ENCODE measurements at regions not wholly inside any gene's neighbourhood (a gene's known extent, or its start where the extent isn't known, plus 50 kb on each side); places are given as distances from the start of the nearest gene placed in this dataset.
A peak's percentile ranks its signal among the peaks of the same experiment; 100 is the strongest.
"Not testable (repeated sequence)": the region's sequence is repeated elsewhere in the genome, so short reads cannot be mapped to it uniquely, and the experiment has no call there.

DNA sequence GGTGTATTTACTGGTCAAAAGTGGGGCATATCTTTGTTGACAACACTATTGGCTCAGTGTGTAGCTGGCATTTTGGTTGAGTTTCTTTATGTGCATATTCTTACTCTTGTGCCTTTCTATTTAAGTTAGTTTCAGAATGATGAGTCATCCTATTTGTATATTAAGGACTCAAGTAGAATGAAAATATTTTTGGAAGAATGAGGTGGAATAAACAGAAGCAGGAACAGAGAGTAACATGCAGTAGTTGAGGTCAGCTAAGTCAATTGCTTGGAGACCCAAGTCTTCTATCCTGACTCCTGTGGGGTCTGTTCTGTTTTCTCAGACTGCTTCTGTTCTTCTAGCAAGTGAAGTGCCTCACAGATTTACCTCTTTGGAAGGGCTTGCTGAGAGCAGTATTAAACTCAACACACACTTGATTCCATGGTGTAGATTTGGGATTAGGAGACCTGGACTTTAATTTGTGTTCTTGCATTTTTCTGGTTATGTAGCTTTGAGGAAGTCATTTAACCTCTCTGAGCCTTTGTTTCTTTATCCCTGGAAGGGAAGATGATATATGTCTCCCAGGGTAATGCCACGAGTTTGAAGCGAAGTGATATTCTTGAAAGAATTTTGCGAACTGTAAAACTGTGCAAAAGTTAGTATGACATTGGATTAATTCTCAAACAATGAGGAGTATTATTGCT is 324.3 kb downstream of the QKI start:
- TF ChIP-seq, protein P1, sequence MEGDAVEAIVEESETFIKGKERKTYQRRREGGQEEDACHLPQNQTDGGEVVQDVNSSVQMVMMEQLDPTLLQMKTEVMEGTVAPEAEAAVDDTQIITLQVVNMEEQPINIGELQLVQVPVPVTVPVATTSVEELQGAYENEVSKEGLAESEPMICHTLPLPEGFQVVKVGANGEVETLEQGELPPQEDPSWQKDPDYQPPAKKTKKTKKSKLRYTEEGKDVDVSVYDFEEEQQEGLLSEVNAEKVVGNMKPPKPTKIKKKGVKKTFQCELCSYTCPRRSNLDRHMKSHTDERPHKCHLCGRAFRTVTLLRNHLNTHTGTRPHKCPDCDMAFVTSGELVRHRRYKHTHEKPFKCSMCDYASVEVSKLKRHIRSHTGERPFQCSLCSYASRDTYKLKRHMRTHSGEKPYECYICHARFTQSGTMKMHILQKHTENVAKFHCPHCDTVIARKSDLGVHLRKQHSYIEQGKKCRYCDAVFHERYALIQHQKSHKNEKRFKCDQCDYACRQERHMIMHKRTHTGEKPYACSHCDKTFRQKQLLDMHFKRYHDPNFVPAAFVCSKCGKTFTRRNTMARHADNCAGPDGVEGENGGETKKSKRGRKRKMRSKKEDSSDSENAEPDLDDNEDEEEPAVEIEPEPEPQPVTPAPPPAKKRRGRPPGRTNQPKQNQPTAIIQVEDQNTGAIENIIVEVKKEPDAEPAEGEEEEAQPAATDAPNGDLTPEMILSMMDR (IDR thresholded peaks at IDR 0.05; ENCODE audit: control insufficient read depth, extremely low read depth, insufficient read depth), result no peak
- peak; percentile 6 for DNase-seq (ENCODE audit: low read depth)
- H3K4me3 ChIP-seq (ENCODE audit: low read depth, low read length), result no peak overlapping the region

DNA sequence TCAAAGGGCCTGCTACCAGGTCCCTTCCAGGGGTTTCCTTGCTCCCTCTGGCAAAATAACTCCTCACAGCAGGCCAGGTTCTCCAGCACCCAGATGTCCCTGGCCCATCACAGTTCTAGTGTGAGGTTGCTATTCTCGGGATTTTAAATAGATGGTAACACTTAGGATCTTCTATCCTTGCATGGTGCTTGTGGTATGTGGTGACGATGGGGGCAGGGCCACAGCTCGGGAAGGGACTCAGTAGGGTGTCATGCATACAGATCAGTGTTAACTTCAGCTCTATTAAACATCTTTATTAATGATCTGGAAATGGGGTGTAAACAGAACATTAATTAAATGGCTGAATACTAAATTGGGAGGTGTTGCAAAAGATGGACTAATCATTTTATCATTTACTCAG is 323.8 kb downstream of the QKI start:
- H3K4me3 ChIP-seq (ENCODE audit: low read depth, low read length), result no peak overlapping the region
- no peak for DNase-seq (ENCODE audit: low read depth)
- TF ChIP-seq, protein P1 (IDR thresholded peaks at IDR 0.05; ENCODE audit: control insufficient read depth, extremely low read depth, insufficient read depth), result no peak

DNA sequence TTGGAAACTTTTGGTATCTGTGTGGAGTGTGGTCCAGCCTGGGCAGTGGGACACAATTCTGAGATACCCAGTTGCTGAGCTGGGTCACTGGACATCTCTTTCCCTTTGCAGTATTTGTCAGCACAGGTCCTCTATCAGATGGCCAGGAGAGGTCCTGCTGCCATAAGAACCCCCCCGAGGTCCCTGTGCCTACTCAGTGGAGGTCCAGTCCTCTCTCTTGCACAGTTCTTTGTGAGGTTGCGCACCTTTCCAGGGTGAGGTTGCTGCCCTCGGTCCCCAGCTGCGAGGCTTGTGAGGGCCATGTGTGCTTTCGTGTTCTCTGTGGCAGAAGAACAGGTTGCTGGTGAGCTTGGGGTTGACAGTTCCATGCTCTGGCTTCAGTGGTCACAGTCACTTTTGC is 320.6 kb downstream of the QKI start:
- H3K4me3 ChIP-seq (ENCODE audit: low read depth, low read length), result no peak overlapping the region
- TF ChIP-seq, protein P1 (IDR thresholded peaks at IDR 0.05; ENCODE audit: control insufficient read depth, extremely low read depth, insufficient read depth), result no peak
- no peak for DNase-seq (ENCODE audit: low read depth)

DNA sequence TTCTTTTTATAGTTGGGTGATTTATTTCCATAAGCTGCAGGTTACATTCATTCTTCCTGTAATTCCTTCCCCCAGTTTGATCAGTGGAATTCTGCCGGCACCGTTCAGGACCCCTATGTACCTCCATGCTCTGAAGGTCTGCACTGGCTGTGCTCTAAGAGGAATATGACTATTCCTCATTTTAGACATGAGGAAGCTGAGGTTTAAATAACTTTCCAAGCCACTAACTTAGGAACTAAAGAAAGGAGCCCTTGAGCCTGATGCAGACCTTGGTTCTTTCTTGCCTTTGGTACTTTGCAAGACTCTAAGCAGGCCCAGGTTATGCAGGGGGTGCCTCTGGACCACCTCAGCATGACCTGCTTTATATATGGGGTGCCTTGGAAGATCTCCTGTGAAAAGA is 318.5 kb downstream of the QKI start:
- no peak overlapping the region for H3K4me3 ChIP-seq (ENCODE audit: low read depth, low read length)
- TF ChIP-seq, protein P1 (IDR thresholded peaks at IDR 0.05; ENCODE audit: control insufficient read depth, extremely low read depth, insufficient read depth), result no peak
- DNase-seq (ENCODE audit: low read depth), result no peak

DNA sequence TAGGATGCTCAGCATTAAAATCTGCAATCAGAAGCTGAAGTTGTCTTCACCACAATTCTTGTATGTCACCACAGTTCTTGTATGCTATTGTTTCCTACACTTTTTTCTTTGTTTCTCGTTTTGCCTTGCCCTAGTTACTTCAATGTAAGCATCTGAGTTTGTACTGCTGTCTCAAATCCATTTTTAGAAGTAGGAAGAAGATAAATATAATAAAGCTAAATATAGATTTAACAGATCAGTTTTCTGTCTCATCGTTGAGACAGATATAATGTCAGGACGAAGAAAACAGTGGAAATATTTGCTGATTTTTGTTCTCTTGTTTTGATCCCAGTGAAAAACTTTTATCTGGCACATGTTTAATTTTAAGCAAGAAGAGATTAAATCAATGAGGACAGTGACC is 318.0 kb downstream of the QKI start:
- TF ChIP-seq, protein P1 (IDR thresholded peaks at IDR 0.05; ENCODE audit: control insufficient read depth, extremely low read depth, insufficient read depth), result no peak
- DNase-seq (ENCODE audit: low read depth), result no peak

DNA sequence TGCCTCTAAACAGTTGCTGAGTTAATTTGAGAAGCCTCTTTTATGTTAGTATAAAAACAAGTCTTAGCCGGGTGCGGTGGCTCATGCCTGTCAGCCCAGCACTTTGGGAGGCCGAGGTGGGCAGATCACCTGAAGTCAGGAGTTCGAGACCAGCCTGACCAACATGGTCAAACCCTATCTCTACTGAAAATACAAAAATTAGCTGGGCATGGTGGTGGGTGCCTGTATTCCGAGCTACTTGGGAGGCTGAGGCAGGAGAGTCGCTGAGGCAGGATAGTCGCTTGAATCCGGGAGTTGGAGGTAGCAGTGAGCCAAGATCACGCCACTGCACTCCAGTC is 317.5 kb downstream of the QKI start:
- DNase-seq (ENCODE audit: low read depth); H3K4me3 ChIP-seq (ENCODE audit: low read depth, low read length): not testable (repeated sequence)

More for the DNA sequence above, 318.0 kb downstream of the QKI start:
- no peak overlapping the region for H3K4me3 ChIP-seq (ENCODE audit: low read depth, low read length)

DNA sequence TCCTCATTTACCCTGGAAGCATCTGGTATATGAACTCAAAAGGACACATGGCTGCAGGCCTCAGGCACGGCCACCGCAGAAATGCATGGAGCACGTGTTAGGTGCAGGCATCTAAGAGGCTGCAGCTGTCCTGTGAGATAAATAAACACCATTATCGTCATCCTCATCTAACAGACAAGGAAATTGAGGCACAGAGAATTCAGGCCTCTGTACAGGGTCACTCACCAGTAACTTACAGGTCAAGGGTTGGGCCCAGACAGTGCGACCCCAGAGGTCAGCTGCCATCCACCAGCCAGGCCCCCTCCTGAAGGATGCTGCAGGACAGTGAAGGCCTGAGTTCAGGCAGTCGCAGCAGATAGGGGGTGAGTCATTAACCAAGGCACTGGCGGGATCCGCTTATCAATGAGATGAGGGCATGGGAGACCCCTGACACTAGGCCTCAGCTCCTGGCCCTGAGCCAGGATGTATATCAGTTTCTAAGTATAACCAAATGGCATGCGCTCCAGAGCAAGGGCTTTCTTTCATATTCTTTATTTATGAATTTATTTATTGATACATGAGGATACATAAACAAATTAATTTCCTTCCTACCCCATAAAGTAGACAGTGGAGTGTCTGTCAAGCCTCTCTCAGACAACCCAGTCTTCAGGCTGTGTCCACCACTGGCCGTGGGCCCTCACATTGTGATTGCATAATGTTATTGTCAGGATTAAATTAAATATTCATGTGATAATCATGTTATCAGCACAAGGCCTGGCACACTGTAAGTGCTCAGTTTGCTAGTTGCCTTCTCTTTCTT is 316.9 kb downstream of the QKI start:
- TF ChIP-seq, protein P1 (IDR thresholded peaks at IDR 0.05; ENCODE audit: control insufficient read depth, extremely low read depth, insufficient read depth), result no peak
- no peak for DNase-seq (ENCODE audit: low read depth)
- H3K4me3 ChIP-seq (ENCODE audit: low read depth, low read length), result no peak overlapping the region
